Ovary (tissue), 3 donors: ENCODE measurements at regions not wholly inside any gene's neighbourhood (a gene's known extent, or its start where the extent isn't known, plus 50 kb on each side); places are given as distances from the start of the nearest gene placed in this dataset.
"Not testable (repeated sequence)": the region's sequence is repeated elsewhere in the genome, so short reads cannot be mapped to it uniquely, and the experiment has no call there.

ENCODE experiments used
- CTCF ChIP-seq, 3 donors: fragments of 450-650 bp in 2 of 3; fragments of 200-600 bp in 1 of 3; IDR thresholded peaks; one replicate each; pipeline versions ENCODE4 v1.5.1 to v1.8.0; 2016 to 2022; ENCODE audit warnings: antibody characterized with exemption in 3 of 3, mild to moderate bottlenecking in 1 of 3
- EP300 ChIP-seq: sonication (generic); formaldehyde crosslinking; IDR thresholded peaks from one replicate; pipeline ENCODE4 v1.6.1; 2017; ENCODE audit warnings: antibody characterized with exemption
- POLR2A ChIP-seq: fragments of 450-650 bp; IDR thresholded peaks from one replicate; pipeline ENCODE4 v1.6.1; 2017; ENCODE audit warnings: antibody characterized with exemption, mild to moderate bottlenecking, moderate library complexity
- donor health status: DM: no; HTN: no; CAD: no.

GRCh38 chr9:64085998-64086397 is 1199.0 kb downstream of the FOXD4L5 start:
- not testable (repeated sequence) for TF ChIP-seq CTCF (IDR thresholded peaks at IDR 0.05); POLR2A; EP300
